Pancreas (tissue), 10 donors: ENCODE measurements at regions not wholly inside any gene's neighbourhood (a gene's known extent, or its start where the extent isn't known, plus 50 kb on each side); places are given as distances from the start of the nearest gene placed in this dataset.

Source experiments
- ATAC-seq, 4 donors: fragments of 200-7000 bp; cut with Tn5 transposase; one replicate each; pipeline versions ENCODE4 v1.8.0 to v1.9.1; 2020; ENCODE audit warnings: mild to moderate bottlenecking in 4 of 4, moderate library complexity in 4 of 4
- DNase-seq, 6 donors: peaks; one replicate each; pipeline ENCODE4 v3.0.0-alpha.2; 2020
- FAIRE-seq: peaks from 2 replicates; lab custom pipeline; 2012; peaks lifted over from hg19 to GRCh38; lab: Jason Lieb, UNC
- H3K27ac ChIP-seq, 4 donors: fragments of 200-600 bp; sonication (generic); 1 replicate in 3 of 4; 2 replicates in 1 of 4; pipeline versions ENCODE4 v1.5.0 to v1.8.0; 2020
- H3K27me3 ChIP-seq, 4 donors: fragments of 200-600 bp; one replicate each; pipeline ENCODE4 v1.8.0; 2021
- H3K36me3 ChIP-seq, 3 donors: fragments of 200-600 bp; sonication (generic) in 1 of 3; one replicate each; pipeline versions ENCODE4 v1.5.0 to v1.8.0; 2020 to 2021
- H3K4me1 ChIP-seq, 3 donors: fragments of 200-600 bp; one replicate each; pipeline ENCODE4 v1.8.0; 2021
- H3K4me3 ChIP-seq, 4 donors: fragments of 200-600 bp; sonication (generic) in 2 of 4; one replicate each; pipeline versions ENCODE4 v1.5.0 to v1.8.0; 2020 to 2021
- H3K9me3 ChIP-seq, 4 donors: fragments of 200-600 bp; one replicate each; pipeline ENCODE4 v1.8.0; 2021
- CTCF ChIP-seq, 4 donors: fragments of 200-600 bp; sonication (generic) in 3 of 4; IDR thresholded peaks; one replicate each; pipeline versions ENCODE4 v1.5.0 to v1.8.0; 2021; ENCODE audit warnings: antibody characterized with exemption in 4 of 4
- WGBS, 2 donors: extraction: QIAGEN DNeasy Blood & Tissue Kit; methylation state at CpG; one replicate each; pipeline ENCODE4 v1.1.7; 2013; 5-methylcytosine and 5-hydroxymethylcytosine counted together
- intact Hi-C, 3 donors: fragments of 100-400 bp; cut with DNase I; formaldehyde crosslinking; loops; one replicate each; pipeline versions ENCODE4 v1.11.1 to v1.14.2; 2022
- donor health status: healthy with polysubstance abuse.
- donor health status: DM: no; HTN: no; CAD: no; lungs with moderate emphysema.
- donor health status: DM: no; HTN: no; CAD: no.
- donor health status: control.
- donor health status: control.
- donor health status: Bipolar disorder and iron deficiency.
- donor health status: DM: yes; HTN: yes; CAD: no.
- donor health status: DM: no; HTN: no; CAD: no.
- donor health status: DM: no; HTN: no; CAD: no.
- donor health status: DM: yes; HTN: yes; CAD: no.

- WGBS, 2 donors, result 80 to 83% methylated on average over 2 of the region's 2 CpGs
These were observed 176.3 kb upstream of the SEMA6A start for GRCh38 chr5:116750631-116751580.

GRCh38 chr5:116747881-116748280 is 173.3 kb upstream of the SEMA6A start:
- Histone ChIP-seq H3K4me1 (no peaks in the 10 kb centered on the region), H3K27me3 (no peaks in the 10 kb centered on the region), H3K27ac (no peak overlapping the region), H3K36me3 (no peaks in the 10 kb centered on the region), H3K4me3 (no peak overlapping the region), H3K9me3 (no peaks in the 10 kb centered on the region)
- no peak for DNase-seq
- ATAC-seq, result no peak
- WGBS, 2 donors, result 95 to 97% methylated on average over 1 of the region's 1 CpG
- no peak for TF ChIP-seq CTCF (IDR thresholded peaks at IDR 0.05)
- no peak for FAIRE-seq
- intact Hi-C loops, result no loop called here

More at GRCh38 chr5:116750631-116751580, 176.3 kb upstream of the SEMA6A start:
- Histone ChIP-seq H3K27ac (no peak overlapping the region), H3K4me3 (no peak overlapping the region), H3K36me3 (no peaks in the 10 kb centered on the region), H3K9me3 (no peaks in the 10 kb centered on the region), H3K27me3 (no peaks in the 10 kb centered on the region), H3K4me1 (no peaks in the 10 kb centered on the region)
- FAIRE-seq (no peak), DNase-seq (no peak), ATAC-seq (no peak)
- no peak for TF ChIP-seq CTCF (IDR thresholded peaks at IDR 0.05)
- intact Hi-C loops, result no loop called here

- Histone ChIP-seq H3K27me3 (no peaks in the 10 kb centered on the region), H3K9me3 (no peaks in the 10 kb centered on the region), H3K4me1 (no peaks in the 10 kb centered on the region), H3K36me3 (no peaks in the 10 kb centered on the region), H3K4me3 (no peak overlapping the region), H3K27ac (no peak overlapping the region)
- TF ChIP-seq CTCF (IDR thresholded peaks at IDR 0.05), result no peak
- FAIRE-seq (no peak), ATAC-seq (no peak), DNase-seq (no peak)
- 58 to 66% methylated on average over 3 of the region's 3 CpGs for WGBS, 2 donors
- intact Hi-C loops, result no loop called here
These were observed 172.0 kb upstream of the SEMA6A start for GRCh38 chr5:116746668-116747067.

GRCh38 chr5:116740771-116741170 is 166.1 kb upstream of the SEMA6A start:
- intact Hi-C loops, result no loop called here
- DNase-seq, result no peak
- H3K4me3 ChIP-seq, result no peak overlapping the region
- H3K27me3 ChIP-seq, result no peaks in the 10 kb centered on the region
- no peak overlapping the region for H3K27ac ChIP-seq
- H3K36me3 ChIP-seq, result no peaks in the 10 kb centered on the region
- 82 to 83% methylated on average over 1 of the region's 1 CpG for WGBS, 2 donors
- H3K9me3 ChIP-seq, result no peaks in the 10 kb centered on the region
- no peak for FAIRE-seq
- ATAC-seq, result no peak
- TF ChIP-seq CTCF (IDR thresholded peaks at IDR 0.05), result no peak
- H3K4me1 ChIP-seq, result no peaks in the 10 kb centered on the region

GRCh38 chr5:116739571-116739970 is 164.9 kb upstream of the SEMA6A start:
- Histone ChIP-seq H3K4me3 (no peak overlapping the region), H3K36me3 (no peaks in the 10 kb centered on the region), H3K4me1 (no peaks in the 10 kb centered on the region), H3K9me3 (no peaks in the 10 kb centered on the region), H3K27ac (no peak overlapping the region), H3K27me3 (no peaks in the 10 kb centered on the region)
- ATAC-seq (peak in 1 of 4 donors; percentile 22), FAIRE-seq (no peak), DNase-seq (no peak)
- intact Hi-C loops, result no loop called here
- TF ChIP-seq CTCF (IDR thresholded peaks at IDR 0.05), result no peak
- WGBS, 2 donors, result 46% methylated on average over 9 of the region's 9 CpGs
